Type B pancreatic cell (in vitro differentiated cells): ENCODE measurements at regions not wholly inside any gene's neighbourhood (a gene's known extent, or its start where the extent isn't known, plus 50 kb on each side); places are given as distances from the start of the nearest gene placed in this dataset.
A peak's percentile ranks its signal among the peaks of the same experiment; 100 is the strongest.

Experiments used
- DNase-seq: peaks from one replicate; pipeline ENCODE4 v3.0.0; 2021; ENCODE audit warnings: mixed read lengths; ENCODE audit not compliant: unreplicated experiment; ENCODE audit errors: extremely low spot score
- H3K27ac Mint-ChIP-seq: 2 replicates; pipeline ENCODE4 v1.8.0; 2021; ENCODE audit warnings: mild to moderate bottlenecking, mixed read lengths
- H3K27me3 Mint-ChIP-seq: 2 replicates; pipeline ENCODE4 v1.8.0; 2021; ENCODE audit warnings: mixed read lengths
- H3K36me3 Mint-ChIP-seq: 2 replicates; pipeline ENCODE4 v1.8.0; 2021; ENCODE audit warnings: mixed read lengths
- H3K4me1 Mint-ChIP-seq: one replicate; pipeline ENCODE4 v1.8.0; 2021; ENCODE audit warnings: mixed read lengths; ENCODE audit not compliant: unreplicated experiment
- H3K4me3 Mint-ChIP-seq: 2 replicates; pipeline ENCODE4 v1.8.0; 2021; ENCODE audit warnings: mild to moderate bottlenecking, mixed read lengths
- H3K9me3 Mint-ChIP-seq: 2 replicates; pipeline ENCODE4 v1.8.0; 2021; ENCODE audit warnings: mixed read lengths
- TF ChIP-seq, protein P1 (sequence below): fragments of 200-600 bp; sonication (generic); conservative IDR thresholded peaks from 2 replicates; pipeline ENCODE4 v1.5.0; 2021; ENCODE audit warnings: antibody characterized with exemption, mild to moderate bottlenecking

GRCh38 chr14:45698462-45699134 is 445.6 kb upstream of the MIS18BP1 start:
- no peaks in the 10 kb centered on the region for H3K9me3 Mint-ChIP-seq
- TF ChIP-seq, protein P1, sequence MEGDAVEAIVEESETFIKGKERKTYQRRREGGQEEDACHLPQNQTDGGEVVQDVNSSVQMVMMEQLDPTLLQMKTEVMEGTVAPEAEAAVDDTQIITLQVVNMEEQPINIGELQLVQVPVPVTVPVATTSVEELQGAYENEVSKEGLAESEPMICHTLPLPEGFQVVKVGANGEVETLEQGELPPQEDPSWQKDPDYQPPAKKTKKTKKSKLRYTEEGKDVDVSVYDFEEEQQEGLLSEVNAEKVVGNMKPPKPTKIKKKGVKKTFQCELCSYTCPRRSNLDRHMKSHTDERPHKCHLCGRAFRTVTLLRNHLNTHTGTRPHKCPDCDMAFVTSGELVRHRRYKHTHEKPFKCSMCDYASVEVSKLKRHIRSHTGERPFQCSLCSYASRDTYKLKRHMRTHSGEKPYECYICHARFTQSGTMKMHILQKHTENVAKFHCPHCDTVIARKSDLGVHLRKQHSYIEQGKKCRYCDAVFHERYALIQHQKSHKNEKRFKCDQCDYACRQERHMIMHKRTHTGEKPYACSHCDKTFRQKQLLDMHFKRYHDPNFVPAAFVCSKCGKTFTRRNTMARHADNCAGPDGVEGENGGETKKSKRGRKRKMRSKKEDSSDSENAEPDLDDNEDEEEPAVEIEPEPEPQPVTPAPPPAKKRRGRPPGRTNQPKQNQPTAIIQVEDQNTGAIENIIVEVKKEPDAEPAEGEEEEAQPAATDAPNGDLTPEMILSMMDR, result no peak
- no peak for DNase-seq
- H3K4me1 Mint-ChIP-seq, result peaks cover 6% of the 10 kb centered on the region
- peaks cover 3% of the 10 kb centered on the region for H3K27me3 Mint-ChIP-seq
- no peaks in the 10 kb centered on the region for H3K36me3 Mint-ChIP-seq
- H3K4me3 Mint-ChIP-seq, result peak overlapping the region; percentile 3
- H3K27ac Mint-ChIP-seq, result peak overlapping the region; percentile 16

DNA sequence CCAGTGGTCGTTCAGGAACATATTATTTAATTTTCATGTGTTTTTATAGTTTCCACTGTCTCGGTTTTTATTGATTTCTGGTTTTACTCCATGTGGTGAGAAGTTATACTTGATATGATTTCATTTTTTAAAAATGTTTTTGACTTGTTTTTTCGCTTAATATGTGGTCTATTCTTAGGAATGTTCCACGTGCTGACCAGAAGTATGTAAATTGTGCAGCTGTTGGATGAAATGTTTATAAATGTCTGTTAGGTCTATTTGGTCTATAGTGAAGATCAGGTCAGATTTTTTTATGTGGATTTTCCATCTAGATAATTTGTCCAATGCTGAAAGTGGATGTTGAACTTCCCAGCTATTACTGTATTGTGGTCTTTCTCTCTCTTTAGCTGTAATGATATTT is 433.8 kb upstream of the MIS18BP1 start:
- no peak for DNase-seq
- Mint-ChIP-seq H3K27me3 (no peaks in the 10 kb centered on the region), H3K4me3 (no peak overlapping the region), H3K36me3 (no peaks in the 10 kb centered on the region), H3K9me3 (peaks cover 10% of the 10 kb centered on the region), H3K4me1 (no peaks in the 10 kb centered on the region), H3K27ac (no peak overlapping the region)
- TF ChIP-seq, protein P1, result no peak

DNA sequence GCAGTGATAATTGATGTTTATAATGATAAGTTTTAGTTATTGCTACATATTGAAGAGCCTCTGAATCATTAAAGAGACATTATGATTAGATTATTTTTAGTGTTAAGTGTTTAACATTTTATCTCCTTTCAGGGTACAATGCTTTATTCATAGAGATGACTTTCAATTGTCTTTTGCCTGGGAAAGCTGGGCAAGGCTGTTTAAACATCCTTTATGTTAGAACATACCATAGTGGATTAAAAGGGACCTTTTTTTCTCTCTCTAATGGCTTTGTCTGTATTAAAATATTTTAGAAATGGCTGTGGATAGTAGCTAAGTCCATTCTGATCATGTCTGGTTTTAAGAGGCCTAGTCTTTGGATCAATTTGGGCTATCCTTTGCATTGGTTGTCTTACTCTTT is 427.5 kb upstream of the MIS18BP1 start:
- no peak overlapping the region for H3K4me3 Mint-ChIP-seq
- peaks cover 8% of the 10 kb centered on the region for H3K9me3 Mint-ChIP-seq
- peak overlapping the region; percentile 32 for H3K27ac Mint-ChIP-seq
- no peaks in the 10 kb centered on the region for H3K27me3 Mint-ChIP-seq
- TF ChIP-seq, protein P1, result no peak
- no peaks in the 10 kb centered on the region for H3K36me3 Mint-ChIP-seq
- H3K4me1 Mint-ChIP-seq, result no peaks in the 10 kb centered on the region
- DNase-seq, result no peak

GRCh38 chr14:45679853-45680252 is 426.9 kb upstream of the MIS18BP1 start:
- H3K36me3 Mint-ChIP-seq, result no peaks in the 10 kb centered on the region
- H3K27ac Mint-ChIP-seq, result peak overlapping the region; percentile 65
- no peaks in the 10 kb centered on the region for H3K4me1 Mint-ChIP-seq
- H3K4me3 Mint-ChIP-seq, result peak overlapping the region; percentile 50
- TF ChIP-seq, protein P1, result no peak
- DNase-seq, result no peak
- H3K9me3 Mint-ChIP-seq, result peaks cover 8% of the 10 kb centered on the region
- no peaks in the 10 kb centered on the region for H3K27me3 Mint-ChIP-seq

GRCh38 chr14:45678163-45678562 is 425.2 kb upstream of the MIS18BP1 start:
- Mint-ChIP-seq H3K4me3 (no peak overlapping the region), H3K9me3 (peaks cover 3% of the 10 kb centered on the region), H3K4me1 (no peaks in the 10 kb centered on the region), H3K27ac (no peak overlapping the region), H3K27me3 (no peaks in the 10 kb centered on the region), H3K36me3 (no peaks in the 10 kb centered on the region)
- TF ChIP-seq, protein P1, result no peak
- DNase-seq, result no peak

DNA sequence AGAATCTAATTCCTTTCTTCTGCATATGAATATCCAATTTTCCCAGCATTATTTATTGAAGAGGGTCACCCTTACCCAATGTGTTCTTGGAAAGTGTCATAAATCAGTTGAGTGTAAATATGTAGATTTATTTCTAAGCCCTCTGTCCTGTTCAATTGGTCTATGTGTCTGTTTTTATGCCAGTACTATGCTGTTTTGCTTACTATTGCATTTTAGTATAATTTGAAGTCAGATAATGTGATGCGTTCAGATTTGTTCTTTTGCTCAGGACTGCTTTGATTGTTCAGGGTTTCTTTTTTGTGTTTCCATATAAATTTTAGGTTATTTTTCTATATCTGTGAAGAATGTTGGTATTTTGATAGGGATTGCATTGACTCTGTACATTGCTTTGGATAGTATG is 420.4 kb upstream of the MIS18BP1 start:
- TF ChIP-seq, protein P1, result no peak
- H3K36me3 Mint-ChIP-seq, result no peaks in the 10 kb centered on the region
- DNase-seq, result no peak
- no peaks in the 10 kb centered on the region for H3K27me3 Mint-ChIP-seq
- no peak overlapping the region for H3K4me3 Mint-ChIP-seq
- no peaks in the 10 kb centered on the region for H3K9me3 Mint-ChIP-seq
- no peaks in the 10 kb centered on the region for H3K4me1 Mint-ChIP-seq
- H3K27ac Mint-ChIP-seq, result no peak overlapping the region
